ENCODE measurements at regions not wholly inside any gene's neighbourhood (a gene's known extent, or its start where the extent isn't known, plus 50 kb on each side); places are given as distances from the start of the nearest gene placed in this dataset.

DNA sequence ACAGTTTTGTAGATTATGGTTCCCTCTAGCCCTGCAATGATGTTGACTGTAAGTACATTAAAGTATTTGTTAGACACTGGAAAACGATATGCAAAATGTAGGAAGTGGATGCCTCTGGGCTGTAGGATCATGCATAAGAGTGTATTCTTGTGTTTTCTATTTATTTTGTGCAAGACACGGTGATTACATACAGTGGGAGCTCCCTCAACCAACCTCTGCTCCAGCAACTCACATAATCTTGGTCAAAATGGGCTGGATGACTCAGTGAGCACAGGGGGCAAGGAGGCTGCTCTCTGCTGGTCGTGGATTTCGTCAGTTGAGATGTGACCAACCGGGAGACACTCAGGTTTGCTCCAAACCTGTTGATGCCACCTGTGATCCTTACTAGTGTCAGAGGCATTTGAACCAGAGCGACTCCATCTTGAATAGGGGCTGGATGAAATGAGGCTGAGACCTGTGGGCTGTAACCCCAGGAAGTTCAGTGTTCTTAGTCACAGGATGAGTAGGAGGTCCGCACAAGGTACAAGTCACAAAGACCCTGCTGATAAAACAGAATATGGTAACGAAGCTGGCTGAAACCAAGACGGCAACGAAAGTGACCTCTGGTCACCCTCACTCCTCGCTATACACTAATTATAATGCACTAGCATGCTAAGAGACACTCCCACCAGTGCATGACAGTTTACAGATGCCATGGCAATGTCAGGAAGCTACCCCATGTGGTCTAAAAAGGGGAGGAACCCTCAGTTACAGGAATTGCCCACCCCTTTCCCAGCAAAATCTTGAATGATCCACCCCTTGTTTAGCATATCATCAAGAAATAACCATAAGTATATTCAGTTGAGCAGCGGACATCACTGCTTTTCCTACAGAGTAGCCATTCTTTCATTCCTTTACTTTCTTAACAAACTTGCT lies 56.4 kb upstream of the FAM20C start:
- Histone ChIP-seq H3K4me3 (replicated peaks in 1 of 2; ENCODE audit: low read depth in 1 of 2, low read length in 2 of 2) (no peak overlapping the region), H3K9ac (ENCODE audit: low read length) (no peak overlapping the region), H3K9me2 (ENCODE audit: insufficient read depth) (no peaks in the 10 kb centered on the region), H2AFZ (ENCODE audit: low read depth, low read length, poor library complexity, severe bottlenecking) (no peak overlapping the region), H3K9me3 (ENCODE audit: control insufficient read depth in 1 of 2, insufficient read depth in 1 of 2, low read depth in 1 of 2, low read length in 2 of 2) (no peaks in the 10 kb centered on the region), H3K4me1 (ENCODE audit: control insufficient read depth in 1 of 2, insufficient read depth in 2 of 2, low read length in 2 of 2) (no peaks in the 10 kb centered on the region), H3K27ac (ENCODE audit: low read depth, low read length) (no peak overlapping the region), H4K20me1 (ENCODE audit: insufficient read depth) (no peaks in the 10 kb centered on the region), H3K27me3 (ENCODE audit: insufficient read depth, low read length) (peaks cover 12% of the 10 kb centered on the region; the same call in 1 of the 2 replicates), H3K79me2 (ENCODE audit: insufficient read depth, low read length) (no peaks in the 10 kb centered on the region), H3K4me2 (ENCODE audit: low read length) (no peak overlapping the region), H3K36me3 (ENCODE audit: control insufficient read depth in 1 of 2, insufficient read depth in 2 of 2, low read length in 2 of 2) (no peaks in the 10 kb centered on the region)
- RAD21 ChIA-PET (ENCODE audit: low non-redundant PET in 1 of 2, low total read pairs in 2 of 2, uncharacterized antibody in 2 of 2, unreplicated experiment in 2 of 2), result no interaction called here
- POLR2A ChIA-PET, result no interaction called here
- intact Hi-C loops (cut with micrococcal nuclease), result no loop called here
- TF ChIP-seq, protein P1, sequence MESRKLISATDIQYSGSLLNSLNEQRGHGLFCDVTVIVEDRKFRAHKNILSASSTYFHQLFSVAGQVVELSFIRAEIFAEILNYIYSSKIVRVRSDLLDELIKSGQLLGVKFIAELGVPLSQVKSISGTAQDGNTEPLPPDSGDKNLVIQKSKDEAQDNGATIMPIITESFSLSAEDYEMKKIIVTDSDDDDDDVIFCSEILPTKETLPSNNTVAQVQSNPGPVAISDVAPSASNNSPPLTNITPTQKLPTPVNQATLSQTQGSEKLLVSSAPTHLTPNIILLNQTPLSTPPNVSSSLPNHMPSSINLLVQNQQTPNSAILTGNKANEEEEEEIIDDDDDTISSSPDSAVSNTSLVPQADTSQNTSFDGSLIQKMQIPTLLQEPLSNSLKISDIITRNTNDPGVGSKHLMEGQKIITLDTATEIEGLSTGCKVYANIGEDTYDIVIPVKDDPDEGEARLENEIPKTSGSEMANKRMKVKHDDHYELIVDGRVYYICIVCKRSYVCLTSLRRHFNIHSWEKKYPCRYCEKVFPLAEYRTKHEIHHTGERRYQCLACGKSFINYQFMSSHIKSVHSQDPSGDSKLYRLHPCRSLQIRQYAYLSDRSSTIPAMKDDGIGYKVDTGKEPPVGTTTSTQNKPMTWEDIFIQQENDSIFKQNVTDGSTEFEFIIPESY (IDR thresholded peaks at IDR 0.05; ENCODE audit: extremely low read depth, insufficient replicate concordance, low read length), result no peak
- TF ChIP-seq EZH2phosphoT487 (IDR thresholded peaks at IDR 0.05; ENCODE audit: borderline replicate concordance) (no peak), SP1 (IDR thresholded peaks at IDR 0.05; ENCODE audit: low read depth) (no peak), POLR2AphosphoS5 (IDR thresholded peaks at IDR 0.05; ENCODE audit: low read depth, low read length) (no peak), YY1 (IDR thresholded peaks at IDR 0.05; ENCODE audit: extremely low read depth, insufficient replicate concordance, low read depth, low read length) (no peak), ELF1 (IDR thresholded peaks at IDR 0.05; ENCODE audit: borderline replicate concordance, low read depth) (no peak), POLR2A (IDR thresholded peaks at IDR 0.05; ENCODE audit: borderline replicate concordance, extremely low read depth, insufficient read depth, insufficient read length) (no peak), TCF7L2 (IDR thresholded peaks at IDR 0.05; ENCODE audit: borderline replicate concordance, extremely low read depth, insufficient read depth, insufficient read length) (no peak), SIN3A (IDR thresholded peaks at IDR 0.05; ENCODE audit: low read depth) (no peak), CBX3 (IDR thresholded peaks at IDR 0.05; ENCODE audit: low read depth) (no peak), JUND (IDR thresholded peaks at IDR 0.05) (no peak), FOSL1 (IDR thresholded peaks at IDR 0.05; ENCODE audit: low read depth) (no peak), RAD21 (IDR thresholded peaks at IDR 0.05; ENCODE audit: low read depth) (no peak), CEBPB (IDR thresholded peaks at IDR 0.05; ENCODE audit: low read depth) (no peak)
- TF ChIP-seq, protein P2, sequence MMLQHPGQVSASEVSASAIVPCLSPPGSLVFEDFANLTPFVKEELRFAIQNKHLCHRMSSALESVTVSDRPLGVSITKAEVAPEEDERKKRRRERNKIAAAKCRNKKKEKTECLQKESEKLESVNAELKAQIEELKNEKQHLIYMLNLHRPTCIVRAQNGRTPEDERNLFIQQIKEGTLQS (IDR thresholded peaks at IDR 0.05), result no peak
- TF ChIP-seq, protein P3, sequence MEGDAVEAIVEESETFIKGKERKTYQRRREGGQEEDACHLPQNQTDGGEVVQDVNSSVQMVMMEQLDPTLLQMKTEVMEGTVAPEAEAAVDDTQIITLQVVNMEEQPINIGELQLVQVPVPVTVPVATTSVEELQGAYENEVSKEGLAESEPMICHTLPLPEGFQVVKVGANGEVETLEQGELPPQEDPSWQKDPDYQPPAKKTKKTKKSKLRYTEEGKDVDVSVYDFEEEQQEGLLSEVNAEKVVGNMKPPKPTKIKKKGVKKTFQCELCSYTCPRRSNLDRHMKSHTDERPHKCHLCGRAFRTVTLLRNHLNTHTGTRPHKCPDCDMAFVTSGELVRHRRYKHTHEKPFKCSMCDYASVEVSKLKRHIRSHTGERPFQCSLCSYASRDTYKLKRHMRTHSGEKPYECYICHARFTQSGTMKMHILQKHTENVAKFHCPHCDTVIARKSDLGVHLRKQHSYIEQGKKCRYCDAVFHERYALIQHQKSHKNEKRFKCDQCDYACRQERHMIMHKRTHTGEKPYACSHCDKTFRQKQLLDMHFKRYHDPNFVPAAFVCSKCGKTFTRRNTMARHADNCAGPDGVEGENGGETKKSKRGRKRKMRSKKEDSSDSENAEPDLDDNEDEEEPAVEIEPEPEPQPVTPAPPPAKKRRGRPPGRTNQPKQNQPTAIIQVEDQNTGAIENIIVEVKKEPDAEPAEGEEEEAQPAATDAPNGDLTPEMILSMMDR (IDR thresholded peaks at IDR 0.05 in 2 of 3, conservative IDR thresholded peaks at IDR 0.05 in 1 of 3; ENCODE audit: borderline replicate concordance in 1 of 3, insufficient read depth in 1 of 3, low read depth in 2 of 3, low read length in 2 of 3), result no peak
- TF ChIP-seq, protein P4, sequence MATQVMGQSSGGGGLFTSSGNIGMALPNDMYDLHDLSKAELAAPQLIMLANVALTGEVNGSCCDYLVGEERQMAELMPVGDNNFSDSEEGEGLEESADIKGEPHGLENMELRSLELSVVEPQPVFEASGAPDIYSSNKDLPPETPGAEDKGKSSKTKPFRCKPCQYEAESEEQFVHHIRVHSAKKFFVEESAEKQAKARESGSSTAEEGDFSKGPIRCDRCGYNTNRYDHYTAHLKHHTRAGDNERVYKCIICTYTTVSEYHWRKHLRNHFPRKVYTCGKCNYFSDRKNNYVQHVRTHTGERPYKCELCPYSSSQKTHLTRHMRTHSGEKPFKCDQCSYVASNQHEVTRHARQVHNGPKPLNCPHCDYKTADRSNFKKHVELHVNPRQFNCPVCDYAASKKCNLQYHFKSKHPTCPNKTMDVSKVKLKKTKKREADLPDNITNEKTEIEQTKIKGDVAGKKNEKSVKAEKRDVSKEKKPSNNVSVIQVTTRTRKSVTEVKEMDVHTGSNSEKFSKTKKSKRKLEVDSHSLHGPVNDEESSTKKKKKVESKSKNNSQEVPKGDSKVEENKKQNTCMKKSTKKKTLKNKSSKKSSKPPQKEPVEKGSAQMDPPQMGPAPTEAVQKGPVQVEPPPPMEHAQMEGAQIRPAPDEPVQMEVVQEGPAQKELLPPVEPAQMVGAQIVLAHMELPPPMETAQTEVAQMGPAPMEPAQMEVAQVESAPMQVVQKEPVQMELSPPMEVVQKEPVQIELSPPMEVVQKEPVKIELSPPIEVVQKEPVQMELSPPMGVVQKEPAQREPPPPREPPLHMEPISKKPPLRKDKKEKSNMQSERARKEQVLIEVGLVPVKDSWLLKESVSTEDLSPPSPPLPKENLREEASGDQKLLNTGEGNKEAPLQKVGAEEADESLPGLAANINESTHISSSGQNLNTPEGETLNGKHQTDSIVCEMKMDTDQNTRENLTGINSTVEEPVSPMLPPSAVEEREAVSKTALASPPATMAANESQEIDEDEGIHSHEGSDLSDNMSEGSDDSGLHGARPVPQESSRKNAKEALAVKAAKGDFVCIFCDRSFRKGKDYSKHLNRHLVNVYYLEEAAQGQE (IDR thresholded peaks at IDR 0.05; ENCODE audit: low read depth), result no peak
- no TSS peak for BruUV-seq (replicated peaks)
- CTCF ChIA-PET, result no interaction called here
- ATAC-seq (no peak), DNase-seq (ENCODE audit: low read depth, low spot score) (no peak)
